ENCODE measurements at regions not wholly inside any gene's neighbourhood (a gene's known extent, or its start where the extent isn't known, plus 50 kb on each side); places are given as distances from the start of the nearest gene placed in this dataset.

DNA sequence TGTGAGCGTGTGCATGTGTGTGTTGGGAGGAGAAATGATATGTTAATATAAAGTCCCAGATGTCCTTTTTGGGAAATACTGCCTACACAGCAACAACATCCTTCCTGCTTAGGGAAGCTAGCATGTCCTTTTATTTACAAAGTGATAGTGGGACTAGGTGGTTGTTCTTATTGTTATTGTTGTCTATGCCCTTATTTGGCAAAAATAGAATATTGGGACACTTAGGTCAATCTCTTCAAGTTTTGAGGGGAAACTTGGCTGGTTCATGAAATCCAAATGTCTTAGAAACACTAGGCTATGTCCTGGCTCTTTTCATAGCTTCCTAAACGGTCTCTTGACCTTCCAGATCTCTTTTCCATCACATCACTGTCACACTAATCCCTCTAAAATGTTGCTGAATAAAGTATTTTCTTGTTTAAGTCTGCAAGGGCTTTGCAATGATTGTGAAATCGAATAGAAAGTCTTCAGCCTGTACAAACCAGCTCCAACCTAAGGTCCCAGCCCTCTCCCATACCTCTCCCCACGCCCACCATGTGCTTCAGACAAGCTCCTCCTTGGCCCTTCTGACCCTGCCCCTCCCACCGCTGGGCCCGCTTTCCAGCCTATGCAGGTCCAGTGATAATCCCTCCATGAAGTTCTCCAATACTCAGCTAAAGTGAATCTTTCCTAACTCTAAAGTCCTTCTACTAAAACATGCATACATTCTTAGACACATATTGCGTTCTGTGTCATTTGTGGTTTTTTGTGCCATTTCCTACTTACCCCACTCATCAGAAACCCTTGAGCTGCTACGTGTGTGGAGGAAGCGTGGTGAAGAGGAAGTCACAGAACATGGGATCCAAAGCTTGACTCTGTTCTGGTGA lies 205.1 kb downstream of the LY86 start:
- no peaks in the 10 kb centered on the region for H3K36me3 ChIP-seq (ENCODE audit: insufficient read depth, low read length)
- TF ChIP-seq, protein P1, sequence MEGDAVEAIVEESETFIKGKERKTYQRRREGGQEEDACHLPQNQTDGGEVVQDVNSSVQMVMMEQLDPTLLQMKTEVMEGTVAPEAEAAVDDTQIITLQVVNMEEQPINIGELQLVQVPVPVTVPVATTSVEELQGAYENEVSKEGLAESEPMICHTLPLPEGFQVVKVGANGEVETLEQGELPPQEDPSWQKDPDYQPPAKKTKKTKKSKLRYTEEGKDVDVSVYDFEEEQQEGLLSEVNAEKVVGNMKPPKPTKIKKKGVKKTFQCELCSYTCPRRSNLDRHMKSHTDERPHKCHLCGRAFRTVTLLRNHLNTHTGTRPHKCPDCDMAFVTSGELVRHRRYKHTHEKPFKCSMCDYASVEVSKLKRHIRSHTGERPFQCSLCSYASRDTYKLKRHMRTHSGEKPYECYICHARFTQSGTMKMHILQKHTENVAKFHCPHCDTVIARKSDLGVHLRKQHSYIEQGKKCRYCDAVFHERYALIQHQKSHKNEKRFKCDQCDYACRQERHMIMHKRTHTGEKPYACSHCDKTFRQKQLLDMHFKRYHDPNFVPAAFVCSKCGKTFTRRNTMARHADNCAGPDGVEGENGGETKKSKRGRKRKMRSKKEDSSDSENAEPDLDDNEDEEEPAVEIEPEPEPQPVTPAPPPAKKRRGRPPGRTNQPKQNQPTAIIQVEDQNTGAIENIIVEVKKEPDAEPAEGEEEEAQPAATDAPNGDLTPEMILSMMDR (conservative IDR thresholded peaks at IDR 0.05; ENCODE audit: low read length): no peak
- no peak for TF ChIP-seq EZH2phosphoT487 (IDR thresholded peaks at IDR 0.05; ENCODE audit: borderline replicate concordance, low read depth, low read length)
- no peak overlapping the region for H3K4me3 ChIP-seq (ENCODE audit: low read depth, low read length, poor library complexity, severe bottlenecking)
- H3K27ac ChIP-seq (ENCODE audit: low read depth, low read length, poor library complexity, severe bottlenecking): no peak overlapping the region
- H2AFZ ChIP-seq (ENCODE audit: low read length): no peak overlapping the region
- no peaks in the 10 kb centered on the region for H3K4me1 ChIP-seq (ENCODE audit: insufficient read depth, low read length, poor library complexity, severe bottlenecking)
- no peaks in the 10 kb centered on the region for H3K9me2 ChIP-seq (ENCODE audit: insufficient read depth, low read length)
- H3K9me3 ChIP-seq (ENCODE audit: low read length): no peaks in the 10 kb centered on the region
- ChIA-PET POLR2A (interaction anchor here (0.5 to 1.0 kb wide), 6 partner anchors 14 to 630 kb away, joined by 3 to 4 read pairs (median 3); no protein-coding TSS in a partner anchor), CTCF (ENCODE audit: unreplicated experiment) (no interaction called here)
- intact Hi-C loops (cut with micrococcal nuclease; ENCODE audit: unreplicated experiment): no loop called here
- H3K79me2 ChIP-seq (ENCODE audit: insufficient read depth, low read depth, low read length): no peaks in the 10 kb centered on the region
- H3K4me2 ChIP-seq (ENCODE audit: low read length): no peak overlapping the region
- no peaks in the 10 kb centered on the region for H4K20me1 ChIP-seq (ENCODE audit: insufficient read depth, low read length)
- no peak for DNase-seq (ENCODE audit: low spot score)
- BruUV-seq (replicated peaks): no TSS peak

DNA sequence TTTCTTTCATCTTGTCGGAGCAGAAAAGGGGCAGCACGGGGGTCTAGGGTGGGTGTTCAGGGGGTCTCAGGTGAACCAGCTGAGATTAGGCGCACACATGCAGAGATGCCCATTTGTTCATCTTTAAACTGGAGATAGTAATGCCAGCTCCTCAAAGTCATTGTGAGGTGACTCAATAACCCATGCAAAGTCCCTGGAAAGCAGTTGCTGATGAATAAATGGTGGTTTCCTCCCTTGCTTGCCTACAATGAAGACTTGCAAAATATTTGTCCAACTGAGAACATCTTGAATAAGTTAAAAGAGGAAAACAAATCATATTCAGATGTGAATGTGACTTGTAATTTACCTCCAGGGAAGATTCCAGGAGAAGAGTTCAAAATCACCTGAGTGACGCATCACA lies 206.9 kb downstream of the LY86 start:
- no peak overlapping the region for H2AFZ ChIP-seq (ENCODE audit: low read length)
- H3K36me3 ChIP-seq (ENCODE audit: insufficient read depth, low read length): no peaks in the 10 kb centered on the region
- no peak overlapping the region for H3K4me3 ChIP-seq (ENCODE audit: low read depth, low read length, poor library complexity, severe bottlenecking)
- H3K4me2 ChIP-seq (ENCODE audit: low read length): no peak overlapping the region
- BruUV-seq (replicated peaks): no TSS peak
- H3K79me2 ChIP-seq (ENCODE audit: insufficient read depth, low read depth, low read length): no peaks in the 10 kb centered on the region
- POLR2A ChIA-PET: no interaction called here
- H3K9me3 ChIP-seq (ENCODE audit: low read length): no peaks in the 10 kb centered on the region
- peaks cover 6% of the 10 kb centered on the region for H3K4me1 ChIP-seq (ENCODE audit: insufficient read depth, low read length, poor library complexity, severe bottlenecking)
- intact Hi-C loops (cut with micrococcal nuclease; ENCODE audit: unreplicated experiment): no loop called here
- CTCF ChIA-PET (ENCODE audit: unreplicated experiment): no interaction called here
- no peaks in the 10 kb centered on the region for H3K9me2 ChIP-seq (ENCODE audit: insufficient read depth, low read length)
- no peak for DNase-seq (ENCODE audit: low spot score)
- H4K20me1 ChIP-seq (ENCODE audit: insufficient read depth, low read length): no peaks in the 10 kb centered on the region
- no peak overlapping the region for H3K27ac ChIP-seq (ENCODE audit: low read depth, low read length, poor library complexity, severe bottlenecking)
- TF ChIP-seq EZH2phosphoT487 (IDR thresholded peaks at IDR 0.05; ENCODE audit: borderline replicate concordance, low read depth, low read length): no peak
- TF ChIP-seq, protein P1 (conservative IDR thresholded peaks at IDR 0.05; ENCODE audit: low read length): no peak

DNA sequence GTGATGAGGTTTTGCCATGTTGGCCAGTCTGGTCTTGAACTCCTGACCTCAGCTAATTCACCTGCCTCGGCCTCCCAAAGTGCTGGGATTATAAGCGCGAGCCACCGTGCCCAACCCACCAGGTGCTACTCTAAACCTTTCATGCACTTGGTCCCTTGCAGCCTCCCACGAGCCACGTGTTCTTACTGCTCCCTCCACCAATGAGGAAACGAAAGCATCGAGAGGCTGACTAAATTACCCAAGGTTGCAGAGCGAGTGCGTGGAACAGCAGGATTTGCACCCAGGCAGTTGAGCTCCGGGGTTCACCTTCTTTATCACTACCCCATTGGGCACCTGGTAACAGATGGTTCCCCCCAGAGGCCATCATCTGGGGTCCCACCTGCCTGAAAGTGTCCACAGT lies 208.3 kb downstream of the LY86 start:
- no peak overlapping the region for H3K4me2 ChIP-seq (ENCODE audit: low read length)
- TF ChIP-seq, protein P1 (conservative IDR thresholded peaks at IDR 0.05; ENCODE audit: low read length): no peak
- no peak for TF ChIP-seq EZH2phosphoT487 (IDR thresholded peaks at IDR 0.05; ENCODE audit: borderline replicate concordance, low read depth, low read length)
- BruUV-seq (replicated peaks): no TSS peak
- H3K27ac ChIP-seq (ENCODE audit: low read depth, low read length, poor library complexity, severe bottlenecking): no peak overlapping the region
- no peaks in the 10 kb centered on the region for H3K9me2 ChIP-seq (ENCODE audit: insufficient read depth, low read length)
- no peaks in the 10 kb centered on the region for H3K79me2 ChIP-seq (ENCODE audit: insufficient read depth, low read depth, low read length)
- H3K4me1 ChIP-seq (ENCODE audit: insufficient read depth, low read length, poor library complexity, severe bottlenecking): peaks cover 6% of the 10 kb centered on the region
- DNase-seq (ENCODE audit: low spot score): no peak
- H3K4me3 ChIP-seq (ENCODE audit: low read depth, low read length, poor library complexity, severe bottlenecking): no peak overlapping the region
- H3K36me3 ChIP-seq (ENCODE audit: insufficient read depth, low read length): no peaks in the 10 kb centered on the region
- intact Hi-C loops (cut with micrococcal nuclease; ENCODE audit: unreplicated experiment): no loop called here
- H4K20me1 ChIP-seq (ENCODE audit: insufficient read depth, low read length): no peaks in the 10 kb centered on the region
- H2AFZ ChIP-seq (ENCODE audit: low read length): no peak overlapping the region
- no peaks in the 10 kb centered on the region for H3K9me3 ChIP-seq (ENCODE audit: low read length)
- POLR2A ChIA-PET: interaction anchor here (0.6 kb wide), 1 partner anchor 29 kb away, joined by 3 read pairs; no protein-coding TSS in a partner anchor
- CTCF ChIA-PET (ENCODE audit: unreplicated experiment): no interaction called here
